GM21825 (cell line): ENCODE measurements at regions not wholly inside any gene's neighbourhood (a gene's known extent, or its start where the extent isn't known, plus 50 kb on each side); places are given as distances from the start of the nearest gene placed in this dataset.
"Not testable (repeated sequence)": the region's sequence is repeated elsewhere in the genome, so short reads cannot be mapped to it uniquely, and the experiment has no call there.

Experiments used
- ATAC-seq: cut with Tn5 transposase; IDR thresholded peaks from one replicate; pipeline ENCODE4 v1.9.1; 2021; ENCODE audit warnings: mild to moderate bottlenecking, moderate library complexity; ENCODE audit not compliant: unreplicated experiment

DNA sequence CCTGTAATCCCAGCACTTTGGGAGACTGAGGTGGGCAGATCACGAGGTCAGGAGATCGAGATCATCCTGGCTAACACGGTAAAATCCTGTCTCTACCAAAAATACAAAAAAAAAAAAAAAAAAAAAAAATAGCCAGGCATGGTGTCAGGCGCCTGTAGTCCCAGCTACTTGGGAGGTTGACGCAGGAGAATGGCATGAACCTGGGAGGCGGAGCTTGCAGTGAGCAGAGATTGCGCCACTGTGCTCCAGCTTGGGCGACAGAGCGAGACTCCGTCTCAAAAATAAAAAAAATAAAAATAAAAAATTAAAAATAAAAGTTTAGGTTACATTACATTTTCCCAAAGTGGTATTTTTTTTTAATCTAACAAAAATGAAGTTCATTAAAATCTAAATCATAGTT, 218.1 kb upstream of the TMEFF2 start:
- not testable (repeated sequence) for ATAC-seq

DNA sequence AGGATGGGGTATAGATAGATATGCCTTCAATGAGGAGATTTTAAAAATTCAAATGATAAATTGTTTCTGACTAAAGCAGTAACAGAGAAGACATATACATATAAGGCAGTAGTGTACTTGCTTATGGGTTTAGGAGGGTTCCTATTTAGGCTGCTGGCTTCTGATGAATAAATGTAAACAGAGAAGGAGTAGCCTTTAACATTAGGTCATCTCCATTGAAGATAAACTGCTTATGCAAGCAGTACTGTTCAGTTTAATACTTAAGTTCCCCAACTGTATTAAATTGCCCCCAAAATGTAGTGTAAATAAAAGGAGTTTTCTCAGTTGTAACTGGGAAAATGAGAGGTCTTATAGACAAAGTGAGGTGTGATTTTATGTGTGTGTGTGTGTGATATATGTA, 217.7 kb upstream of the TMEFF2 start:
- no peak for ATAC-seq

DNA sequence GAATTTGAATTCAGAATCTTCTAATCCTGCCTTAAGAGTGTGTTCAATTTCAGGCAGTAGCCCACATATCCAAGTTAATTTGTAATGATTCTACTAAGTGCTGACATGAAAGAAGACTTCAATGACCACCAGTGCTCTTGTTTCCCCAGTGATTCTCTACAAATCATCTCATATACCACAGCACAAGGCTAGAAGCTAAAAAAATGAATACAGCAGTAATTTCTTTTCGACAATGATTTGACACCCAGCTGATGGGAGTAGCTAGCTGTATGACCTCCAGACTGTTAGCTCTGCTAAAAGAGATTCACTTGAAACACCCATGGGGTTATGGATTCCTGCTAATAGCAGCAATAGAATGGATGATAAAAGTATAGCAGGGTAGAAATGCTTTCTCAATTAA, 217.0 kb upstream of the TMEFF2 start:
- no peak for ATAC-seq

DNA sequence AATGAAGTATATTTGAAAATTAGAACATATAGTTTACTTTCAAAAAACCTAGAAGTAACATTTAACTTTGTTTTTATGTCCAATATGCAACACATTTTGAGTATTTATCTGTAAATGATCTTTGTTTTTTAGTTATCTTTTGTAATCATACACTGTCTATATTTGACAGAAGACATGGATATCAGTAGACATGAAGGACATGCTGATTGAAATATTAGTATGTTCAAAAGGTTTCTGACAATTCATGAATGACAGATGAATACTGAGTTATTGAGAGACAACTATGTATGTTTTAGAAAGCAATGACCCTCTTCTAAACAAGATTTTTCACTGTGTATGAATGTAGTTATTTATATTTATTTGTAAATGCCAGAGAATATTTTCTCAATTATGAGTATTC, 215.6 kb upstream of the TMEFF2 start:
- no peak for ATAC-seq

DNA sequence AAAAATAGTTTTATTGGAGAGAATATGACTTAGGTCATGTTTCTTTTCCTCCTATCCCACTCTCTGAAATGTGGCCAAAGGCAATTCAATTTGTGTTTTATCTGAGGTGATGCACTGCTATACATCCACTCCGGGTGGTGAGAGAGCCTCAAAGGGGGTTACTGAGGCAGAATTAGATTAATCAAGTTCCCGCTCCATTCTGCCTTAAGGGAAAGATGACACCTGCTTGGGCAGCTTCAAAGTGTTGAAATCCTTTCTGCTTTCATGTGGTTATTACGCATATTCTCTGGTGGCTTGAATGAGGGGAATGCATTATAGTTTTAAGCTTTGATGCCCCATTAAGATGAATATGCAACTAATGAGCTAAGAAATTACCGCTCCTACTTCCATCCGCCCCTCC, 213.0 kb upstream of the TMEFF2 start:
- no peak for ATAC-seq

DNA sequence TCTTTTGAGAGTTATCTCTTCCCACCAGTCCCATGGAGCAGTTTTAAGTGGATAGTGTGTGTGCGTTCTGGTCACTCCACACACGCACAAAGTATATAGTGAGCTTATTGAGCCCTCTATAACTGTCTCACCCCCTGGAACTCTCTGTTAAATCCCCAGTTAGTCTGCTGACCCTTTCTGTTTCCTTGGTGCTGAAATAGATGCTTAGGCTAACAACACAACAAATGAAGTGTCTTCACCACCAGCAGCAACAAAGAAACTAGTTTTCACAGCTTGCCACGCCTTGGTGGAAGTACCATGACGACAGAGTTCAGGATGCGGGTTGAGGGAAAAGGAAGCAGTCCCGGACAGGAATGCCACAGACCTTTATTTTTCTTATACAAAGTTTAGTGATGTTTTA, 203.5 kb upstream of the TMEFF2 start:
- ATAC-seq = no peak

DNA sequence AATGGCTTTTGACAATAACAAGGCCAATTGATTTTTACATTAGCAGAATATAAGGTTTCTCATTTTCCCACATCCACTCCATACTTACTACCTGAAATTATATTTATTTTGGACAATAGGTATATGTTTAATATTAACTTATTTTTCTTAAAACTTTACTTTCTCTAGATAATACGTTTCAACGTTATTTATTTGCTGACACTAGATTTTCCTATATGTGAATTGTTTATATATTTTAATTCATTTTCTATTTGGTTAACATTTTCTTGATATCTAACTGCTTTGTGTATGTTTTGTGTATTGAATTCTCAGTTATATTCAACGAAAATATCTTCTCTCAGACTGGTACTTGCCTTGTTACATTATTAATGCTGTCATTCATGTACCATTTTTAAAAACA, 199.9 kb upstream of the TMEFF2 start:
- ATAC-seq = no peak

DNA sequence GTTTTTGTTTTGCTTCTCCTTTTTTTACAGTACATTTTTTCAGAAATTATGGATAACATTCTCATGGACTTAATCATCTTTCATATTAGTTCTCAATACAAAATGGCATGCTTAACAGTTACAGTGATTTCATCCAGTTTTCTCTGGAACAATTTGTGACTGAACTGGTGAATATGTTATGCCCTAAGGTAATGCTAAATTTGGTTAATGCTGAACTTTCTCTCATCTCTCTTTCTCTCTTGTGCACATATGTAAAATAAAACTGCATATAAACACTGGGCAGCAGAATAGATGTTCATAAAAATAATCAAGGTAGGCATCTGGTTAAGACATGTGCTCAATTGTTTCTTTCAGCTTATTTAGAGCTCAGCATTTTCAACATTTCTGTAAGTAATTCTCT, 196.3 kb upstream of the TMEFF2 start:
- no peak for ATAC-seq

DNA sequence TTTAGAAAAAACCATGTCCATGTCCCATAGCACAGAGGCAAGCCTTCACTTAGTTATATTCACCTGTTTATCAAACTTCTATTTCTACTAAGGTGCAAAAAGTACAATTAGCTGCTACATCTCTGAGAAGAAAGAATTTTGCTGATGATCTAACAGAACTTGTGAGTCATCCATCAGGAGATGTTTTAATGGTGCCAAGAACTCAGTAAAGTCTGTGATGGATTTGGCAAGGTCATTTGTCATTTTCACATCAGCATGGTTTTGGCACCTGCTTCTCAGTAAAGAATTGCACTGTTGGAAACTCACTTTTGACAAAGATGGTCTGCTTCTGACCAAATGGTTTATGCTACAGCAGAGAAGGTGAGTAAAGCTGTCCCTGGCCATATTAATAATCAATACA, 195.7 kb upstream of the TMEFF2 start:
- ATAC-seq = no peak

DNA sequence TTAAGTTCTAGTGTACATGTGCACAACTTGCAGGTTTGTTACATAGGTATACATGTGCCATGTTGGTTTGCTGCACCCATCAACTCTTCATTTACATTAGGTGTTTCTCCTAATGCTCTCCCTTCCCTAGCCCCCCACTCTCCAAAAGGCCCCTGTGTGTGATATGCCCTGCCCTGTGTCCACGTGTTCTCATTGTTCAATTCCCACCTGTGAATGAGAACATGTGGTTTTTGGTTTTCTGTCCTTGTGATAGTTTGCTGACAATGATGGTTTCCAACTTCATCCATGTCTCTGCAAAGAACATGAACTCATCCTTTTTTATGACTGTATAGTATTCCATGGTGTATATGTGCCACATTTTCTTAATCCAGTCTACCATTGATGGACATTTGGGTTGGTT, 189.5 kb upstream of the TMEFF2 start:
- ATAC-seq = not testable (repeated sequence)

DNA sequence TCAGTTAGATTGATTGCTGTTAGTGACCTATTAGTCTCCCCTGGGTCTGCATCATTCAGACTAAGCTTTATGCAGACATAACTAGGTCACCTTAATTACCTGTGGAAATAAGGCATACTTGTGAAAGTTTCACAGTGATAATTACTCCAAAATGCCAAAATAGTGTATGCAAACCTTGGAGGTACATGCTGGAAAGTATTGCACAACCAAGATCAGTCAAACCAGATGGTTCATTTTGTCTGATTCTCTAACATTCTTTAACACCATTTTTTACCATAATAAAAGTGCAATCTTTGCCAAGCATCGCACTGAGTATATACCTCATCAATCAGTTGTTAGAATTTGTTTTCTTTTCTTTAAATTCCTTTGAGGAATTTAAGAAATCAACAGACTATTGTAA, 186.3 kb upstream of the TMEFF2 start:
- ATAC-seq = no peak

DNA sequence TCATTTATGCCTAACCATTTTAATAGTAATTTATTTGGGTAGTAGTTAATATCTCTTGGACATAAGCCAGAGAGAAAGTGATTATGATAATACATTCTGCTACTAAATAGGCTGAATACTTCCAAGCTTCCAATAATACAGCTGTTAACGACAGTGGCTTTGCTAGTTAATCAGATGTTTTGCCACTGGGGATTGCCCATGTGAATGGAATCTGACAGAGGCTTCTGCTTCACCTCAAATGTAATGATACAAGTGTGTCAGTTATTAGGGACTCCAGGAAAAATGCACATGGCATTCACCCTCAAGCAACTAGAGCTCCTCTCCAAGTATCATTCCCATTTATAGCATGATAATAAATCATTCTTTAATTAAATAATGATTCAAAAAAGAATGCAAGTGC, 185.0 kb upstream of the TMEFF2 start:
- no peak for ATAC-seq

DNA sequence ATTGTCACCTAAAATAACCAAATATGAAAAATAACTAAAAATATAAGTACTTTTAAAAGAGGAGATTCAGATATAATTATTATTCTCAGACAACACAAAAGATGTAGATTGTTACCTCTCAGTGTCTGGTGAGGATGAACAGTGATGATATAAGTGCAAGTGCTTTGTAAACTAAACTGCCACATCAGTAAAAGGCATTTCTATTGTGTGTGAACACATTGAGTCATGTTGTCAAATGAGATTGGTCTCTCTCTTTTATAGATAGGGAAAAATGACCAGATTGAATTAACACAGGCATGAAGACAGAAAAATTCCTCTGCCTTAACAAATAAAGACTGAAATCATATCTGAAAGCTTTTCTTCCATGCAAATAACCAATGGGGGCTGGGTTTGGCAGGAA, 182.4 kb upstream of the TMEFF2 start:
- ATAC-seq = no peak

DNA sequence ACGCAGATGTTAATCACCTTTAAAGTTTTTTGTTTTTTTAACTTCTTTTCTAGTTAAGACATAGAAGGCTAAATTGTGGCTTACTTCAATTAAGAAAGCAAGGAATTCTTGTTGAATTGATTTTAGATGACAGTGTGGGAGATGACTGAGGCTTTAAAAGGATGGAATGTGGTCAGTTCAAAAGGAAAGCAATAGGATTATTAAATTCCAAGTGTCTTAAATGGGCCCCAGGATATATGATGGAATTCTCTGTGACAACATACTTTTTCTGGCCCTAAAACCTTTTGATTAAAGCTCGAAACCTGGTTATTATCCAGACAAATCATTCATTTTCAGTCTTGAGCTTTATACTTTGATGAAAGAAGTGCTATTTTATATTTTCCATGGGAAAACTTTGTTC, 179.0 kb upstream of the TMEFF2 start:
- ATAC-seq = no peak

DNA sequence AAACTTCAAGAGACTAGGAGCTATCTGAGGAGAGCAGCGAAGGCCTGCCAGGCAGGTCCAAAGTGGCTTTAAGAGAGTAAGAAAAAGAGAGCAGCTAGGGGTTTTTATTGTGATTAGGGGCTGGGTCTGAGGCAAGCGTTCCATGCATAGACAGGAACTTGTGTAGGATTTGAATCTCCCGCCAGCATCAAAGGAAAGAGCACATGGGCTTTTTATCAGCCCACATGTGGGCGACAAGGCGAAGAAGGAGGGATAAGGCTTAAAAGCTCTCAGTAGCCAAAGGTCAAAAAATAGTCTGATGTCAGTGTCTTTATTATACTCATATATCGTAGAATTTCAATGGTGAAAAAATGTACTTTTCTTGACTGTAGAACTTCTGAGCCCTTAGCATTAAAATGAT, 178.5 kb upstream of the TMEFF2 start:
- no peak for ATAC-seq

DNA sequence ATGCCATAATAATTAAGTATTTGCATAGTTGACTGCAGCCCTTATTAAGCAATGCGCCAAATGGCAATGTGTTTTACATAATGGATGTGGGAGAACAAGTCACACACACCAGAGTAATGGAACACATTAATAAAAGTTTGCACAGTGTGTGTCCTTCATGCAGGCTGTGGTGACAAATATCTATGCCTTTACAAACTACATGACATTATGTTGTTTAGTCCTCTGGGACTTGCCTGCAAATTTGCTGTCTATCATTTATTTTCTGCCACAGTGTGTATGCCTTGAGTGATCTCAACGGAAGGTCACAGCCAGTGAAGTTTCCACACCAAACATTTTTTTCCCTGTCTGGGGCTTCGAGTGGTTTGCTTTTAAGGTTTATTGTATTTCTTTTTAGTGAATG, 175.2 kb upstream of the TMEFF2 start:
- ATAC-seq = no peak

DNA sequence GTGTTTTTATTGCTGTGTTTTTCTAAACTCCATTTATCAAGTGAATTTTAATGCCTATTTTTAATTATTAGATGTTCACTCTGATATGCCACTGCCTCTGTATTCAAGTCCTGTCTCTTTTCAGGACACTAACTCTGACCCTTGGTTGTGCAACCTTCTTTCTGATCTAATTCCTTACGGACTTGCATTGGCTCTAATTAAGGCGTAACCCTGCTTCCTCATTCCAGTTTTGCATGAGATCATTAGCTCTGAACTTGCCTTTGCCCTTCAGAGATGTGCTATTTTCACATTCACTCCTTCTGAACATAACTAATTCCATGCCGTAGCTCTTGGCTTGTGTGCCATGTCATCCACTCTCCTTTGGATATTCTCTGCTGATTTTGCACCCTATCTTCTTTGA, 162.5 kb upstream of the TMEFF2 start:
- ATAC-seq = no peak

DNA sequence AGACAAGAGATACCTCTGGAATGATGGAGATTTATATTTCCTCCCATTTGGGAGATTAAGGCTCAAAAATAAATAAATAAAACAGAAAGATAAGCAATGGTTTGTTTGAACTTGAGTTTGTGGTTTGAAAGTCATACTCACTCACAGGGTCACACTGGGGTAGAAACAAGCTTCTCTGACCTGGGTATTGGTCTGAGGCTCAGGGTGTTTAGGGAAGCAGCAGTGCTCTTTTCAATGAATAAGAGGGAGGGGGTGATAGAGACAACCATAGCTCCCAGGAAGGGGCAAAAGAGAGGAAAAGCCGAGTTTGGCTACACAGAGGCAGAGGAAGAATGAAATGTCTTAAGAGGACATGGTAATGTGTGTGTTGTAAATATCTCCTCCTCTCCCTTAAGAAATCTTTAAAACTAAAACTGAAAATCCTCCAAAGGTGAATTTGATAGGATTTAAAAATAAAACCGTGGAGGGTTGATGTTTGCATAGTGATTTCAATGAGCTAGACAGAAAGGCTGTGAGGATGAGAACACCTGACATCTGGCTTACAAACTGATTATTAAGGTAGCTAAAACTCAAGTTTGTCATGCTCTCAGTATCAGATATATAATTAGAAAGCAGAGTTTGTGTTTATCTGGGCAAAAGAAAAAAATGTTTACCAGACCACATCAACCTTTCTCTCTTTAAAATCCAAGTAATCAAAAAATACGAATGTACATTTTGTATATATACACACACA, 159.9 kb upstream of the TMEFF2 start:
- no peak for ATAC-seq

DNA sequence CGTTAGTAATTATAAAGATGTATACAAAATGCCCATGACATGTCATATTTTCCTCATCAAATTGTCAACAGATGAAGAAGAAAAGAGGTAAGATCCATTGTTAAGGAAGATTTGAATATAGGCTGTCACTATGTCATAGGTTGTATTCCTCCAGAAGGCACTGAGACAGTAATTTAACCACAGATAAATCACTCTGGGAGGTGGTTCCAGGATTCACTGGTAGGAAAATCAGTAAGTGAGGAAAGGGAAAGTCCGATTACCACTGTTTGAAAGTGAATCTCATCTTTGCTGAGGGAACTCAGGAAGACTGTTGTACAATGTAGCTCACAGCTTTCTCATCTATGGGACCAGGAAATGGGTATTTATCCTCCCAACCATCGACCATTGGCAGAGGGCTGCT, 152.8 kb upstream of the TMEFF2 start:
- ATAC-seq = no peak

DNA sequence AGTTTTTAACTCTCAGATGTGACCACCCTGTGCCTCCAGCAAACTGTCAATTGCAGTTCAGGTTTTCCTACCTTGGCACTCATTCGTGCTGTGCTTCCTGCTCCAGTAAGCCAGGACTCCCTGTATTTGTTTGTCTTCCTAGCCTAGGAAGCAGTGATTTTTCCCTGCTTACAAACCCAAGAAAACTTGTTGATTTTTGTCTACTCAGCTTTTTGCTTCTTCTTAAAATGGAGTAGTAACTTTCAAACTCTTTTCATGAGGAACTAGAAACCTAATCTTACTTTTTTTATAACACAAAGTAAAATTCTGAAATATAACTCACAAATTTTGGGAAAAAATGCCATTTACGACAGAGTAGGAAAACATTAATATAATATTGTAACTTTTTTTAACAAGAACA, 150.6 kb upstream of the TMEFF2 start:
- ATAC-seq = no peak

DNA sequence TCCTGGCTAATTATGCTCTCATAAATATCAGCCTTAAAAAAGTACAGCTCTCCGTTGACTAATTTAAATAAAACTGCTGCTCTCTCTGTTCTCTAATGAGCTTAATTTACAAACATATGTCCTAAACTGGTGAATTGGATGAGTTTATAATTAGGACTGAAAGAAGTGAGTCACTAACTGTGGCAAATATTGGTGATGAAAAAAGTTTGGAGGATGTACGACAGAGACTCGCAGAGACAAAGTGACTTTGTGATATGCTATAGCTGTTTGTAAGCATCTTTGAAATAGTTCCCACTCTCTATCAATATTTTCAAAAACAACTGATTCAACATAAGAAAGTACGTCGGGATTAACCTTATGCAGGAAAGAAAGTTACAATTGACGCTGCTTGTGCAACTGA, 138.9 kb upstream of the TMEFF2 start:
- no peak for ATAC-seq

DNA sequence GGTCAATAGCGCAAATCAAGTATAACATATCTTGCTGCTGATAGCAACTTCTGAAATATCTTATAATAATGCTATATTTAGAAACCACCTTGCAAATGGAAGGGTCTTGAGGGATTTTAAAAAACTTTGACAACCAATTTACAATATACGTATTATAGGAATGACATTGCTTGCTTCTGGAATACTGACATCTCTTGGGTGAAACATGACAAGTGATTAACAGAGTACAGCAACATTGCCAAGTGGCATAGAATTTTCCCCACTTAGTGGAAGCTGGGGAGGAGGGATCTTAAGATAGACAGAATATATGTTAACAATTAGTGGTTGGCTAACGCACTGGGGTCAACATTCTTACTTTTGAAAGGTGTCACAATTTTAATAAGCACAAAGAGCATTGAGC, 133.6 kb upstream of the TMEFF2 start:
- ATAC-seq = no peak

DNA sequence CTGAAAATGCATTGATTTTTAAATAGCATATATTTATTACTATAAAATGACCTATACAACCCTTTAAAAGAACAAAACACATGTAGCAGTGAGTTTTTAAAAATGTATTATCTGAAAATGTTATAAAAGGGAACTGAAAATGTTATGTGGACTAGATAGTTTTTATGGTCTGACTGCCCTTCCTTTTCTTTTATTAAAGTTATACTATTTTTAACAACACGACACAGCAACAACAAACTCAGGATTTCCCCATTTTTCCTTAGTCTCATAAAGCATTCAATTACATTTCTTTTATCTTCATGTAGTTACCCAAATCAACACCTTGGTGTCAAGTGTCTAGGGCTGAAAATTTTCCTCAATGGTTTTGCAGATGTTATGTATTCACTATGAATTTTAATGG, 132.8 kb upstream of the TMEFF2 start:
- no peak for ATAC-seq
